ENCODE measurements at regions not wholly inside any gene's neighbourhood (a gene's known extent, or its start where the extent isn't known, plus 50 kb on each side); places are given as distances from the start of the nearest gene placed in this dataset.

DNA sequence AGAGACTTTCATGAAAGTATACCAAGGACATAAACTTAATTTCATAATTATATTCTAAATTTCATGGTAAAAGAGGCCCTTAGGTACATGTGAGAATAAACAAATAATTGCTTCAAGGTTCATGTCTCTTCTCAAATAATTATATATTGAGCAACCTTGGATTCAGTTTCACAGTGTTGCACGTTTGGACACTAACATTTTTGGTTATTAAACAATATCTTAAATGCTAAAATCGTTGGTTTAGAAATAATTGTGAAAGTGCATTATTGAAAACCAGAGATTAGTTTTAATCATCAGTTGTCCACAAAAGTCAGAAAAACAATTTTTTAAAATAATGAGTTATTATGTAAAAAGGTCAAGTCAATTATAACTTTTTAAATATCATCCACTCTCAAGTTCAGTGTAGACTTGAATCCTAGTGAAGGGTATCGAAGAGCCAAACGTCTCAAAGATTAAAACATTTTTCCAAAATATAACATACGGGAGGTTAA lies 227.1 kb upstream of the DEFB112 start:
- Histone ChIP-seq H3K56ac (ENCODE audit: extremely low read depth, insufficient read depth, low read length) (no peak overlapping the region), H3K27ac (ENCODE audit: insufficient read depth, low read length) (no peak overlapping the region), H3K9me3 (ENCODE audit: control insufficient read depth, insufficient read depth, low read length) (no peaks in the 10 kb centered on the region), H3K36me3 (ENCODE audit: control insufficient read depth, insufficient read depth, low read length) (no peaks in the 10 kb centered on the region), H2BK20ac (ENCODE audit: low read depth, low read length) (no peak overlapping the region), H3K9ac (ENCODE audit: low read depth, low read length) (no peak overlapping the region), H2BK120ac (ENCODE audit: low read depth, low read length) (no peak overlapping the region), H4K91ac (ENCODE audit: insufficient read depth, low read depth, low read length) (no peak overlapping the region), H3K14ac (replicated peaks; ENCODE audit: low read depth, low read length) (no peak overlapping the region), H3K18ac (ENCODE audit: low read depth, low read length) (no peak overlapping the region), H3K27me3 (ENCODE audit: control insufficient read depth, insufficient read depth, low read length) (no peaks in the 10 kb centered on the region), H4K8ac (ENCODE audit: low read depth in 2 of 2, low read length in 2 of 2) (no peak overlapping the region), H3K4me3 (ENCODE audit: insufficient read depth, low read depth, low read length) (no peak overlapping the region), H4K5ac (ENCODE audit: low read depth, low read length) (no peak overlapping the region), H3K4me2 (ENCODE audit: low read depth, low read length) (no peak overlapping the region), H4K20me1 (ENCODE audit: insufficient read depth, low read length) (no peaks in the 10 kb centered on the region), H2AK9ac (replicated peaks; ENCODE audit: low read depth, low read length, poor library complexity) (no peak overlapping the region), H2AFZ (replicated peaks; ENCODE audit: low read length, poor library complexity) (no peak overlapping the region), H2AK5ac (ENCODE audit: low read depth, low read length) (no peak overlapping the region), H3K79me1 (ENCODE audit: low read depth in 1 of 2, low read length in 2 of 2) (no peaks in the 10 kb centered on the region), H3K9me1 (ENCODE audit: insufficient read depth, low read length) (no peaks in the 10 kb centered on the region), H2BK15ac (ENCODE audit: low read depth, low read length) (no peak overlapping the region), H3K4ac (ENCODE audit: low read depth, low read length) (no peak overlapping the region), H2BK5ac (ENCODE audit: low read depth, low read length, poor library complexity, severe bottlenecking) (no peak overlapping the region), H3K23ac (ENCODE audit: low read depth, low read length) (no peak overlapping the region), H3K4me1 (ENCODE audit: control insufficient read depth, insufficient read depth, low read length) (no peaks in the 10 kb centered on the region)
- no TSS peak for BruUV-seq (replicated peaks)
- no peak for DNase-seq
- ChIA-PET POLR2A (ENCODE audit: unreplicated experiment) (no interaction called here), CTCF (no interaction called here)
- no peak for ATAC-seq (ENCODE audit: low read depth)
- TF ChIP-seq RFX5 (IDR thresholded peaks at IDR 0.05; ENCODE audit: low read depth, low read length) (no peak), RCOR1 (IDR thresholded peaks at IDR 0.05; ENCODE audit: insufficient replicate concordance, low read length) (no peak), BHLHE40 (IDR thresholded peaks at IDR 0.05; ENCODE audit: low read depth, low read length) (no peak), MXI1 (IDR thresholded peaks at IDR 0.05; ENCODE audit: borderline replicate concordance, low read depth, low read length) (no peak), SMC3 (IDR thresholded peaks at IDR 0.05; ENCODE audit: low read depth, low read length) (no peak), CEBPB (IDR thresholded peaks at IDR 0.05; ENCODE audit: low read depth, low read length) (no peak), CTCF (conservative IDR thresholded peaks at IDR 0.05; ENCODE audit: low read depth, low read length) (no peak), POLR2A (IDR thresholded peaks at IDR 0.05; ENCODE audit: low read depth, low read length) (no peak), CHD1 (IDR thresholded peaks at IDR 0.05; ENCODE audit: low read depth, low read length) (no peak), NFE2L2 (IDR thresholded peaks at IDR 0.05; ENCODE audit: low read depth, low read length) (no peak), FOS (IDR thresholded peaks at IDR 0.05; ENCODE audit: low read depth, low read length) (no peak), MAFK (IDR thresholded peaks at IDR 0.05; ENCODE audit: low read depth, low read length) (no peak), RAD21 (IDR thresholded peaks at IDR 0.05; ENCODE audit: low read length) (no peak), MAZ (IDR thresholded peaks at IDR 0.05; ENCODE audit: borderline replicate concordance, low read depth, low read length) (no peak)
- TF ChIP-seq, protein P1, sequence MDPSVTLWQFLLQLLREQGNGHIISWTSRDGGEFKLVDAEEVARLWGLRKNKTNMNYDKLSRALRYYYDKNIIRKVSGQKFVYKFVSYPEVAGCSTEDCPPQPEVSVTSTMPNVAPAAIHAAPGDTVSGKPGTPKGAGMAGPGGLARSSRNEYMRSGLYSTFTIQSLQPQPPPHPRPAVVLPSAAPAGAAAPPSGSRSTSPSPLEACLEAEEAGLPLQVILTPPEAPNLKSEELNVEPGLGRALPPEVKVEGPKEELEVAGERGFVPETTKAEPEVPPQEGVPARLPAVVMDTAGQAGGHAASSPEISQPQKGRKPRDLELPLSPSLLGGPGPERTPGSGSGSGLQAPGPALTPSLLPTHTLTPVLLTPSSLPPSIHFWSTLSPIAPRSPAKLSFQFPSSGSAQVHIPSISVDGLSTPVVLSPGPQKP (IDR thresholded peaks at IDR 0.05; ENCODE audit: borderline replicate concordance, low read depth, low read length): no peak
- TF ChIP-seq, protein P2, sequence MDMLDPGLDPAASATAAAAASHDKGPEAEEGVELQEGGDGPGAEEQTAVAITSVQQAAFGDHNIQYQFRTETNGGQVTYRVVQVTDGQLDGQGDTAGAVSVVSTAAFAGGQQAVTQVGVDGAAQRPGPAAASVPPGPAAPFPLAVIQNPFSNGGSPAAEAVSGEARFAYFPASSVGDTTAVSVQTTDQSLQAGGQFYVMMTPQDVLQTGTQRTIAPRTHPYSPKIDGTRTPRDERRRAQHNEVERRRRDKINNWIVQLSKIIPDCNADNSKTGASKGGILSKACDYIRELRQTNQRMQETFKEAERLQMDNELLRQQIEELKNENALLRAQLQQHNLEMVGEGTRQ (IDR thresholded peaks at IDR 0.05; ENCODE audit: low read depth, low read length): no peak
- dilution Hi-C loops (cut with HindIII; ENCODE audit: low sequenced_read_pairs, unreplicated experiment) (no loop called here), in situ Hi-C loops (cut with MboI; ENCODE audit: low sequenced_read_pairs) (no loop called here), intact Hi-C loops (cut with micrococcal nuclease) (no loop called here)
- no CpG with 5 or more reads among the region's 5 CpGs for WGBS, 2 experiments (ENCODE audit: extremely low coverage in 2 of 2, insufficient read length in 1 of 2)
